ENCODE measurements at regions not wholly inside any gene's neighbourhood (a gene's known extent, or its start where the extent isn't known, plus 50 kb on each side); places are given as distances from the start of the nearest gene placed in this dataset.

GRCh38 chr15:79689030-79689429 lies 207.8 kb downstream of the MTHFS start:
- no peak for TF ChIP-seq CTCF (IDR thresholded peaks at IDR 0.05; ENCODE audit: low read length, missing control alignments)
- DNase-seq (ENCODE audit: low read depth) = no peak
- H3K4me3 ChIP-seq (replicated peaks; ENCODE audit: low read depth, low read length) = no peak overlapping the region

GRCh38 chr15:79700951-79701480 lies 195.8 kb downstream of the MTHFS start:
- no peak overlapping the region for H3K4me3 ChIP-seq (replicated peaks; ENCODE audit: low read depth, low read length)
- no peak for TF ChIP-seq CTCF (IDR thresholded peaks at IDR 0.05; ENCODE audit: low read length, missing control alignments)
- no peak for DNase-seq (ENCODE audit: low read depth)

DNA sequence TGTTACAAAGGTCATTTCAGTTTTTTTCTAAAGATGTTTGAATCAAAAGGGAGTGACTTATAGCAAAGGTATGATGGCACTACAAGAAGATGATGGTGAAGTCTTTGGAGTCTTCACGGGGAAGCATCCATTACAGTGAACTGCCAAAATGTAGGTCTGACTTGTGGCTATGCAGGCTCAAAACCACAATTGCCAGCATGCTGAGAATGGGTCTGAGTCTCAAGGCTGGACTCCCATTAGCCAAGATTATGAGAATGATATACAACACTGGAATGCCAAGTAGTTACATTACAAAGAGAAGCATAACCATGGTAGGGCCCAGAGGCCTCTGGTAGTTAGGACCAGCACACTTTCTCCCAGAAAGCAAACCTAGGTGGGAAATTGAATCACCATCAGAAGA lies 194.2 kb downstream of the MTHFS start:
- TF ChIP-seq CTCF (IDR thresholded peaks at IDR 0.05; ENCODE audit: low read length, missing control alignments) = no peak
- no peak overlapping the region for H3K4me3 ChIP-seq (replicated peaks; ENCODE audit: low read depth, low read length)
- no peak for DNase-seq (ENCODE audit: low read depth)

- peak; percentile 25 for DNase-seq (ENCODE audit: low read depth)
- TF ChIP-seq CTCF (IDR thresholded peaks at IDR 0.05; ENCODE audit: low read length, missing control alignments) = no peak
- no peak overlapping the region for H3K4me3 ChIP-seq (replicated peaks; ENCODE audit: low read depth, low read length)
Measured at GRCh38 chr15:79721256-79721655, 175.6 kb downstream of the MTHFS start.

DNA sequence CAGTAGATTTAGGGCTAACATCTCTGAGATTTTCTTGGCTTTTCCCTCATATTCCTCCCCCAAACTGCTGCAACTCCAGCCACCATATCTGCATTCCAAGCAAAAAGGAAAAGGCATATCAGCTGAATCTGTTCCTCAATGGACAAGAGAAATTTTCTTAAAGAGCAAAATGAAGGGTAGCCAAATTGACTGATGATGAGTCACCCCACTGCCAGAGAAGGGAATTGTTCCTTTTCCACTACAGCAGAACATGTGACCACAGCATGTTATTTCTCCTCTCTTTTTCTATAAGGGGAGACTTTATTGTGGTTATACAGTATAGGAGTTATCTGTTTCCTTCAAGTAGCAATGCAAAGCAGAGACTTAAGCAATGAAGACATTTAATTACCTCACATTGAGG lies 172.5 kb downstream of the MTHFS start:
- DNase-seq (ENCODE audit: low read depth) = peak; percentile 73
- TF ChIP-seq CTCF (IDR thresholded peaks at IDR 0.05; ENCODE audit: low read length, missing control alignments) = no peak

GRCh38 chr15:79724804-79725203 lies 172.0 kb downstream of the MTHFS start:
- no peak for DNase-seq (ENCODE audit: low read depth)
- TF ChIP-seq CTCF (IDR thresholded peaks at IDR 0.05; ENCODE audit: low read length, missing control alignments) = no peak
- H3K4me3 ChIP-seq (replicated peaks; ENCODE audit: low read depth, low read length) = no peak overlapping the region

More for the DNA sequence above, 172.5 kb downstream of the MTHFS start:
- no peak overlapping the region for H3K4me3 ChIP-seq (replicated peaks; ENCODE audit: low read depth, low read length)

- no peak for TF ChIP-seq CTCF (IDR thresholded peaks at IDR 0.05; ENCODE audit: low read length, missing control alignments)
- DNase-seq (ENCODE audit: low read depth) = no peak
- no peak overlapping the region for H3K4me3 ChIP-seq (replicated peaks; ENCODE audit: low read depth, low read length)
Measured at GRCh38 chr15:79728867-79729266, 167.9 kb downstream of the MTHFS start.
